HepG2 (cell line): ENCODE measurements at regions not wholly inside any gene's neighbourhood (a gene's known extent, or its start where the extent isn't known, plus 50 kb on each side); places are given as distances from the start of the nearest gene placed in this dataset.

Experiments
- ATAC-seq: fragments of 200-7000 bp; cut with Tn5 transposase; 3 replicates; pipeline ENCODE4 v1.9.1; 2020; ENCODE audit warnings: mild to moderate bottlenecking, moderate library complexity
- BruUV-seq: library from RNA; stranded (reverse); fragments of 400-500 nt; replicated peaks from 2 replicates; lab custom pipeline; 2021; lab: Mats Ljungman, UMichigan
- CTCF ChIA-PET: fragments of 300-600 bp; formaldehyde crosslinking; extraction: SDS; loops from one replicate; lab custom pipeline; 2021; ENCODE audit warnings: low total read pairs, inconsistent platforms, low intra/inter-chr PET ratio; lab: Yijun Ruan, JAX
- POLR2A ChIA-PET: fragments of 350-600 bp; sonication (Branson Sonifier 250); formaldehyde crosslinking; loops from one replicate; lab custom pipeline; 2020; ENCODE audit warnings: antibody characterized with exemption, inconsistent platforms; lab: Yijun Ruan, JAX
- DNase-seq: peaks from one replicate; pipeline ENCODE4 v3.0.0-alpha.2; 2015; ENCODE audit warnings: low spot score
- FAIRE-seq: peaks from 3 replicates; lab custom pipeline; 2011; peaks lifted over from hg19 to GRCh38; lab: Jason Lieb, UNC
- H2AFZ ChIP-seq: one replicate; pipeline ENCODE4 v1.6.1; 2011; ENCODE audit warnings: low read length, inconsistent platforms
- H3K27ac ChIP-seq: fragments of 300-600 bp; 3 replicates; pipeline ENCODE4 v1.8.0; 2011; ENCODE audit warnings: mixed run types, mild to moderate bottlenecking, mixed read lengths, low read length, inconsistent platforms; ENCODE audit not compliant: insufficient read depth; ENCODE audit errors: extremely low read length
- H3K27me3 ChIP-seq, 2 experiments: fragments of 200-600 bp in 1 of 2; 2 replicates in 1 of 2; 3 replicates in 1 of 2; pipeline versions ENCODE4 v1.6.0 to v1.8.0; 2011; ENCODE audit warnings: low read length in 2 of 2, mild to moderate bottlenecking in 2 of 2, moderate library complexity in 2 of 2, inconsistent platforms in 1 of 2; ENCODE audit not compliant: insufficient read depth in 2 of 2, control insufficient read depth in 1 of 2
- H3K36me3 ChIP-seq, 2 experiments: fragments of 200-600 bp in 1 of 2; replicated peaks in 1 of 2; 2 replicates in 1 of 2; 3 replicates in 1 of 2; pipeline versions ENCODE4 v1.5.1 to v1.8.0; 2011; ENCODE audit warnings: low read length in 2 of 2, inconsistent platforms in 1 of 2; ENCODE audit not compliant: insufficient read depth in 2 of 2, control insufficient read depth in 1 of 2
- H3K4me1 ChIP-seq: 2 replicates; pipeline ENCODE4 v1.5.1; 2012; ENCODE audit warnings: low read length, inconsistent platforms; ENCODE audit not compliant: insufficient read depth
- H3K4me2 ChIP-seq: 2 replicates; pipeline ENCODE4 v1.6.0; 2011; ENCODE audit warnings: low read depth, low read length, inconsistent platforms
- H3K4me3 ChIP-seq, 3 experiments: fragments of 200-600 bp in 1 of 3; sonication (generic), shearing (Covaris generic) in 1 of 3; replicated peaks in 1 of 3; 2 replicates each; pipeline ENCODE4 v1.5.1; 2011 to 2016; ENCODE audit warnings: low read length in 3 of 3, inconsistent platforms in 2 of 3, low read depth in 2 of 3, mild to moderate bottlenecking in 2 of 3, control low read depth in 1 of 3, mixed read lengths in 1 of 3; ENCODE audit not compliant: insufficient read depth in 1 of 3
- H3K79me2 ChIP-seq: one replicate; pipeline ENCODE4 v1.6.1; 2011; ENCODE audit warnings: low read length, inconsistent platforms; ENCODE audit not compliant: insufficient read depth
- H3K9ac ChIP-seq: 2 replicates; pipeline ENCODE4 v1.6.0; 2011; ENCODE audit warnings: mild to moderate bottlenecking, low read depth, low read length, inconsistent platforms; ENCODE audit not compliant: insufficient read depth
- H3K9me3 ChIP-seq: 2 replicates; pipeline ENCODE4 v1.5.1; 2012; ENCODE audit warnings: mild to moderate bottlenecking, low read length
- H4K20me1 ChIP-seq: 2 replicates; pipeline ENCODE4 v1.6.0; 2011; ENCODE audit warnings: inconsistent platforms, mild to moderate bottlenecking, low read length, moderate library complexity; ENCODE audit not compliant: insufficient read depth
- DMTF1 ChIP-seq: sonication (generic); formaldehyde crosslinking; IDR thresholded peaks from 2 replicates; pipeline ENCODE4 v1.4.0; 2020; ENCODE audit warnings: mild to moderate bottlenecking, missing genetic modification reagents
- ELF1 ChIP-seq: sonication (generic); formaldehyde crosslinking; IDR thresholded peaks from 2 replicates; pipeline ENCODE4 v1.4.0; 2020; ENCODE audit warnings: missing genetic modification reagents
- ETV5 ChIP-seq: IDR thresholded peaks from 2 replicates; pipeline ENCODE4 v1.6.1; 2018; ENCODE audit warnings: missing biosample characterization, missing genetic modification reagents, inconsistent platforms, borderline replicate concordance
- IRX3 ChIP-seq: sonication (generic); formaldehyde crosslinking; IDR thresholded peaks from 2 replicates; pipeline ENCODE4 v1.8.1; 2023; ENCODE audit warnings: mild to moderate bottlenecking, low read depth, missing genetic modification reagents, borderline replicate concordance
- NCOA5 ChIP-seq: sonication (generic); formaldehyde crosslinking; IDR thresholded peaks from 2 replicates; pipeline ENCODE4 v1.4.0; 2020; ENCODE audit warnings: missing genetic modification reagents
- NFIC ChIP-seq: IDR thresholded peaks from 2 replicates; pipeline ENCODE4 v1.6.1; 2012; ENCODE audit warnings: mild to moderate bottlenecking, low read length, inconsistent platforms
- PHF20 ChIP-seq: sonication (generic); formaldehyde crosslinking; IDR thresholded peaks from 2 replicates; pipeline ENCODE4 v1.5.0; 2020; ENCODE audit warnings: mild to moderate bottlenecking, missing genetic modification reagents
- PRDM4 ChIP-seq: sonication (generic); formaldehyde crosslinking; IDR thresholded peaks from 2 replicates; pipeline ENCODE4 v1.9.0; 2021; ENCODE audit warnings: missing genetic modification reagents, borderline replicate concordance
- TBP ChIP-seq: sonication (generic); formaldehyde crosslinking; IDR thresholded peaks from 2 replicates; pipeline ENCODE4 v1.5.0; 2020; ENCODE audit warnings: missing genetic modification reagents
- TFAP4 ChIP-seq: sonication (generic); IDR thresholded peaks from 2 replicates; pipeline ENCODE4 v1.6.1; 2016; ENCODE audit warnings: low read depth, borderline replicate concordance
- ZIK1 ChIP-seq: sonication (generic); formaldehyde crosslinking; IDR thresholded peaks from 2 replicates; pipeline ENCODE4 v1.5.0; 2020; ENCODE audit warnings: mild to moderate bottlenecking, low read depth, missing genetic modification reagents, borderline replicate concordance
- ZNF136 ChIP-seq: sonication (generic); formaldehyde crosslinking; IDR thresholded peaks from 2 replicates; pipeline ENCODE4 v1.8.1; 2022; ENCODE audit warnings: low read depth, mild to moderate bottlenecking, moderate library complexity, missing genetic modification reagents
- ZNF263 ChIP-seq: sonication (generic); formaldehyde crosslinking; IDR thresholded peaks from 2 replicates; pipeline ENCODE4 v1.4.0; 2020; ENCODE audit warnings: missing genetic modification reagents
- ZNF335 ChIP-seq: sonication (generic); formaldehyde crosslinking; IDR thresholded peaks from 2 replicates; pipeline ENCODE4 v1.4.0; 2020; ENCODE audit warnings: missing genetic modification reagents
- WGBS: methylation state at CpG from one replicate; pipeline ENCODE4 v1.1.6; 2017; ENCODE audit warnings: low lambda C conversion rate; 5-methylcytosine and 5-hydroxymethylcytosine counted together
- in situ Hi-C: cut with HindIII; loops from 2 replicates; pipeline ENCODE4 v1.10.0; 2017; ENCODE audit warnings: low pct_unique_long_range_greater_than_20kb; ENCODE audit not compliant: extremely low pct_ligation_motif_present
- intact Hi-C: fragments of 100-400 bp; cut with micrococcal nuclease; formaldehyde crosslinking; loops from one replicate; pipeline ENCODE4 v1.10.0; 2022; ENCODE audit not compliant: unreplicated experiment

- H3K4me3 ChIP-seq, result no peak overlapping the region
- no peak overlapping the region for H3K9ac ChIP-seq
- in situ Hi-C loops, result no loop called here
- DNase-seq, result no peak
- H3K4me1 ChIP-seq, result no peaks in the 10 kb centered on the region
- H3K27ac ChIP-seq, result no peak overlapping the region
- FAIRE-seq, result no peak
- TF ChIP-seq DMTF1 (no peak), ETV5 (no peak), ZNF136 (CRISPR knock-in tag) (no peak), TFAP4 (no peak), TBP (CRISPR knock-in tag) (no peak), IRX3 (no peak), PRDM4 (CRISPR knock-in tag) (no peak), NFIC (no peak), ZNF335 (CRISPR knock-in tag) (no peak), ZIK1 (CRISPR knock-in tag) (no peak), PHF20 (CRISPR knock-in tag) (no peak), ZNF263 (CRISPR knock-in tag) (no peak), ELF1 (CRISPR knock-in tag) (no peak), NCOA5 (CRISPR knock-in tag) (no peak)
- ChIA-PET CTCF (no interaction called here), POLR2A (no interaction called here)
- H3K4me2 ChIP-seq, result no peak overlapping the region
- no peaks in the 10 kb centered on the region for H3K9me3 ChIP-seq
- H4K20me1 ChIP-seq, result no peaks in the 10 kb centered on the region
- no peak for ATAC-seq
- intact Hi-C loops, result no loop called here
- H3K79me2 ChIP-seq, result no peaks in the 10 kb centered on the region
- BruUV-seq, result no TSS peak
- no peaks in the 10 kb centered on the region for H3K27me3 ChIP-seq
- no peaks in the 10 kb centered on the region for H3K36me3 ChIP-seq
- 64% methylated on average over 7 of the region's 7 CpGs for WGBS
- no peak overlapping the region for H2AFZ ChIP-seq
Measured at GRCh38 chr2:8178911-8179310, 502.9 kb upstream of the ID2 start.
